22Rv1 (cell line): ENCODE measurements at regions not wholly inside any gene's neighbourhood (a gene's known extent, or its start where the extent isn't known, plus 50 kb on each side); places are given as distances from the start of the nearest gene placed in this dataset.

Source experiments
- CTCF ChIP-seq: fragments of 450-650 bp; IDR thresholded peaks from 2 replicates; pipeline ENCODE4 v1.5.1; 2017; ENCODE audit warnings: mild to moderate bottlenecking
- ZFX ChIP-seq: fragments of 450-650 bp; IDR thresholded peaks from 2 replicates; pipeline ENCODE4 v1.6.1; 2017; ENCODE audit warnings: antibody characterized with exemption, borderline replicate concordance

- TF ChIP-seq CTCF: peak; percentile 51
- no peak for TF ChIP-seq ZFX
Measured at GRCh38 chr6:9583753-9584352, 831.0 kb downstream of the TFAP2A start.
